GM19043 (cell line): ENCODE measurements at regions not wholly inside any gene's neighbourhood (a gene's known extent, or its start where the extent isn't known, plus 50 kb on each side); places are given as distances from the start of the nearest gene placed in this dataset.
"Not testable (repeated sequence)": the region's sequence is repeated elsewhere in the genome, so short reads cannot be mapped to it uniquely, and the experiment has no call there.

Source experiments
- ATAC-seq: cut with Tn5 transposase; IDR thresholded peaks from one replicate; pipeline ENCODE4 v1.9.1; 2021; ENCODE audit warnings: low read depth; ENCODE audit not compliant: unreplicated experiment

DNA sequence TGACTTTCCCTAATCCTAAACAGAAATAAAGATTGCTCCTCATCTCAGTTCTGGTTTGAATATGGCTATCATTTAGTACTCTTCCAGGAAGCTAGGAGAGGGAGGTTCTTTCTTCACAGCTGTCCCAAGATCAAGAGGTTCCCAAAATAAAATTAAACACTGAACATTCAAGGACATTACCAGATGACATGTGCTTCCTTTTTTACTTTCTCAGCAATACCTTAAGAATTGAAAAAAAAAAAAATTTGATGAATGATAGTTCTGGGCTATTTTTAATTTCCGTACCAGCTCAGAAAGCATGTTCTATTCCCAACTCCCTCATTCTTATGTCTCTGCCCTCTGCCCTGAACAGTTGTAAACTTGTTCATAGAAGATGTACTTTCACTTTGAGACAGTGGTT is 61.7 kb upstream of the MYL1 start:
- ATAC-seq: no peak

DNA sequence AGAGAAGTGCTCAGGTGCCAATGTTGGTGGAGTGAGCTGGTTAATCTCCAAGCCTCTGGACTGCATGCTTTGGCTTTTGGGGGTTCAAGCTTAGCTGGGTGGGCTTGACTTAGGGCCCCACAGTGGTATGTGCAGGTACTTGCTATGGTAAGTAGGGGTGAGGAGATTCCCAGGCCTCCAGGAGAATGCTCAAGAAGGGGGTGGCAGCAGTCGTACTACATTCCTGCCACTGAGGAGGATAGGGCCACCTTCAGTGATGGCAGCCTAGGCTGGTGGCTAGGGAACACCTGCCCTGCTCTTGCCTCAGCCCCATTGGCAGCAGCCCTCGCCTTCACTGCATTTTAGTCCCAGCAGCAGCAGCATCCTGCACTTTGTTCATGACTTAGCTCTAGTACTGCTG is 55.6 kb upstream of the MYL1 start:
- ATAC-seq: no peak

DNA sequence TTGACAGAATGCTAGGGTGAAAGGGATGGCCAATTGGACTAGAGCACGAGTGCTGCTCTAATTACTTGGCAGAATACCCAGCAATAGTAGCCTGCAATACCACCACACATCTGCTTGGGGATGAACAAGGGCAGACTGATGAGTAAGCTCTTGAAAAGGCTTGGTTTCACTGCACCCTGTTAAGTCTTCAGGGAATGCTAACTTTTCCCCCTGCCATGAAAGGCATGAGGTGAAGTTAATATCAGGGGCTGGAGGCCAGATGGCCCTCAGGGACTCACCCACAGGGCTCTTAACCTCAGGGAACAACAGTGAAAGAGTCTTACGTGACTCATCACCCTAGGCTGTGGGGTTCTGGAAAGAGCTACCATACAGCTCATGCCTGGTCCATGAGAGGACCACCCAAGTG is 51.7 kb upstream of the MYL1 start:
- ATAC-seq: peak; percentile 66

DNA sequence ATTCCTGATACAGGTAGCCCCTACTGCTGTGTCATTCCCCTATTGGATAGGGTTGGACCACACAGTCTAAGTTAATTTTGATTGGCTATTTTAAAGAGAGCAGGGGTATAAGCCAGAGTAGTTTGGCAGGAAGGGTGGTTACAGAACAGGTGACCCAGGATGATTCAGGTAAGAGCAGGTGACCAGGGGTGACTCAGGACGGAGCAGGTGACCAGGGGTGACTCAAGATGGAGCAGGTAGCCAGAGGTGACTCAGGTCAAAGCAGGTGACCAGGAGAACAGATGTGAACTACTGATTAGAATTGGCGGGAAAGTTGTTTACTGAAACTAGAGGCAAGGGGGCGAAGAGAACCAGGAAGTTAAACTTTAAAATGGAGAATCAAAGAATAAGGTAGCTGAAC is 50.5 kb upstream of the MYL1 start:
- ATAC-seq: not testable (repeated sequence)
